DOHH2 (cell line): ENCODE measurements at regions not wholly inside any gene's neighbourhood (a gene's known extent, or its start where the extent isn't known, plus 50 kb on each side); places are given as distances from the start of the nearest gene placed in this dataset.
A peak's percentile ranks its signal among the peaks of the same experiment; 100 is the strongest.

ENCODE experiments used
- H3F3A ChIP-seq: fragments of 200-600 bp; sonication (generic), shearing (Covaris generic); 2 replicates; pipeline ENCODE4 v1.6.0; 2016; ENCODE audit warnings: antibody characterized with exemption, mild to moderate bottlenecking; ENCODE audit not compliant: control insufficient read depth, insufficient read depth
- H3K27ac ChIP-seq: fragments of 200-600 bp; sonication (generic); 2 replicates; pipeline ENCODE4 v1.5.1; 2014; ENCODE audit warnings: low read depth, mild to moderate bottlenecking, low read length, moderate library complexity
- H3K27me3 ChIP-seq: fragments of 200-600 bp; sonication (generic); 2 replicates; pipeline ENCODE4 v1.6.1; 2014; ENCODE audit warnings: mild to moderate bottlenecking, low read length, mixed read lengths; ENCODE audit not compliant: control insufficient read depth
- H3K36me3 ChIP-seq: fragments of 200-600 bp; sonication (generic); 2 replicates; pipeline ENCODE4 v1.6.1; 2014; ENCODE audit warnings: mild to moderate bottlenecking, low read length, moderate library complexity, mixed read lengths; ENCODE audit not compliant: control insufficient read depth
- H3K4me1 ChIP-seq: fragments of 200-600 bp; sonication (generic); 2 replicates; pipeline ENCODE4 v1.6.1; 2014; ENCODE audit warnings: mild to moderate bottlenecking, low read length, mixed read lengths; ENCODE audit not compliant: control insufficient read depth
- H3K4me2 ChIP-seq: fragments of 200-600 bp; sonication (generic); 2 replicates; pipeline ENCODE4 v1.6.0; 2014; ENCODE audit warnings: mild to moderate bottlenecking, low read length, moderate library complexity
- H3K4me3 ChIP-seq: fragments of 200-600 bp; sonication (generic); 2 replicates; pipeline ENCODE4 v1.5.1; 2014; ENCODE audit warnings: mild to moderate bottlenecking, low read length, mixed read lengths
- H3K79me2 ChIP-seq: fragments of 200-600 bp; sonication (generic); 2 replicates; pipeline ENCODE4 v1.6.1; 2014; ENCODE audit warnings: mild to moderate bottlenecking, low read length, mixed read lengths; ENCODE audit not compliant: control insufficient read depth
- H3K9me2 ChIP-seq: fragments of 200-600 bp; sonication (generic); replicated peaks from 2 replicates; pipeline ENCODE4 v1.6.1; 2014; ENCODE audit warnings: mild to moderate bottlenecking, low read length, mixed read lengths; ENCODE audit not compliant: control insufficient read depth
- H3K9me3 ChIP-seq: fragments of 200-600 bp; sonication (generic); 2 replicates; pipeline ENCODE4 v1.6.1; 2014; ENCODE audit warnings: antibody characterized with exemption, low read length, mixed read lengths; ENCODE audit not compliant: control insufficient read depth, insufficient read depth
- H4K20me1 ChIP-seq: fragments of 200-600 bp; sonication (generic); 2 replicates; pipeline ENCODE4 v1.6.0; 2014; ENCODE audit warnings: low read depth, mild to moderate bottlenecking, antibody characterized with exemption, low read length, moderate library complexity; ENCODE audit not compliant: control insufficient read depth, insufficient read depth
- CTCF ChIP-seq: fragments of 200-600 bp; sonication (generic); IDR thresholded peaks from one replicate; pipeline ENCODE4 v1.5.1; 2014; ENCODE audit warnings: antibody characterized with exemption, mild to moderate bottlenecking, low read depth, low read length; ENCODE audit not compliant: poor library complexity, severe bottlenecking
- EZH2phosphoT487 ChIP-seq: fragments of 200-600 bp; sonication (generic); IDR thresholded peaks from 2 replicates; pipeline ENCODE4 v1.6.1; 2017; ENCODE audit warnings: borderline replicate concordance, mild to moderate bottlenecking, antibody characterized with exemption, low read length, moderate library complexity, mixed read lengths

GRCh38 chr9:105093685-105094084 lies 150.8 kb upstream of the SLC44A1 start:
- no peak overlapping the region for H3K4me3 ChIP-seq
- H3F3A ChIP-seq, result no peaks in the 10 kb centered on the region
- H3K79me2 ChIP-seq, result no peaks in the 10 kb centered on the region
- H4K20me1 ChIP-seq, result no peaks in the 10 kb centered on the region
- H3K9me2 ChIP-seq, result no peaks in the 10 kb centered on the region
- no peak overlapping the region for H3K4me2 ChIP-seq
- H3K9me3 ChIP-seq, result no peaks in the 10 kb centered on the region
- no peaks in the 10 kb centered on the region for H3K36me3 ChIP-seq
- peaks cover 7% of the 10 kb centered on the region; the same call in 1 of the 2 replicates for H3K27me3 ChIP-seq
- H3K27ac ChIP-seq, result no peak overlapping the region
- H3K4me1 ChIP-seq, result no peaks in the 10 kb centered on the region
- TF ChIP-seq CTCF (no peak), EZH2phosphoT487 (no peak)

GRCh38 chr9:105098370-105098769 lies 146.1 kb upstream of the SLC44A1 start:
- no peaks in the 10 kb centered on the region for H3K36me3 ChIP-seq
- H3F3A ChIP-seq, result no peaks in the 10 kb centered on the region
- H3K4me3 ChIP-seq, result no peak overlapping the region
- no peaks in the 10 kb centered on the region for H3K9me2 ChIP-seq
- H3K4me2 ChIP-seq, result no peak overlapping the region
- no peaks in the 10 kb centered on the region for H3K9me3 ChIP-seq
- no peaks in the 10 kb centered on the region for H3K4me1 ChIP-seq
- H3K27me3 ChIP-seq, result 0 out of 2 replicates have a peak, but pooled peaks cover 3% of the 10 kb centered on the region
- H3K79me2 ChIP-seq, result no peaks in the 10 kb centered on the region
- H4K20me1 ChIP-seq, result no peaks in the 10 kb centered on the region
- no peak overlapping the region for H3K27ac ChIP-seq
- no peak for TF ChIP-seq EZH2phosphoT487
- TF ChIP-seq CTCF, result no peak

- no peaks in the 10 kb centered on the region for H3F3A ChIP-seq
- no peak overlapping the region for H3K4me3 ChIP-seq
- H3K27ac ChIP-seq, result no peak overlapping the region
- H3K4me2 ChIP-seq, result no peak overlapping the region
- H3K4me1 ChIP-seq, result no peaks in the 10 kb centered on the region
- no peak for TF ChIP-seq EZH2phosphoT487
- TF ChIP-seq CTCF, result no peak
- no peaks in the 10 kb centered on the region for H4K20me1 ChIP-seq
- no peaks in the 10 kb centered on the region for H3K9me2 ChIP-seq
- no peaks in the 10 kb centered on the region for H3K9me3 ChIP-seq
- no peaks in the 10 kb centered on the region for H3K36me3 ChIP-seq
- H3K27me3 ChIP-seq, result no peaks in the 10 kb centered on the region
- H3K79me2 ChIP-seq, result no peaks in the 10 kb centered on the region
Observed at GRCh38 chr9:105103776-105104175, 140.7 kb upstream of the SLC44A1 start.

GRCh38 chr9:105114318-105114717 lies 130.1 kb upstream of the SLC44A1 start:
- Histone ChIP-seq H3K4me1 (peaks cover 37% of the 10 kb centered on the region), H3K9me3 (no peaks in the 10 kb centered on the region)

More at GRCh38 chr9:105114318-105114717, 130.1 kb upstream of the SLC44A1 start:
- Histone ChIP-seq H3K27ac (no peak overlapping the region), H3K4me2 (peak overlapping the region; percentile 23), H3F3A (no peaks in the 10 kb centered on the region), H3K36me3 (no peaks in the 10 kb centered on the region), H4K20me1 (no peaks in the 10 kb centered on the region), H3K79me2 (no peaks in the 10 kb centered on the region), H3K27me3 (no peaks in the 10 kb centered on the region), H3K4me3 (no peak overlapping the region), H3K9me2 (no peaks in the 10 kb centered on the region)
- TF ChIP-seq CTCF, result no peak
- TF ChIP-seq EZH2phosphoT487, result no peak
